ENCODE measurements at regions not wholly inside any gene's neighbourhood (a gene's known extent, or its start where the extent isn't known, plus 50 kb on each side); places are given as distances from the start of the nearest gene placed in this dataset.

DNA sequence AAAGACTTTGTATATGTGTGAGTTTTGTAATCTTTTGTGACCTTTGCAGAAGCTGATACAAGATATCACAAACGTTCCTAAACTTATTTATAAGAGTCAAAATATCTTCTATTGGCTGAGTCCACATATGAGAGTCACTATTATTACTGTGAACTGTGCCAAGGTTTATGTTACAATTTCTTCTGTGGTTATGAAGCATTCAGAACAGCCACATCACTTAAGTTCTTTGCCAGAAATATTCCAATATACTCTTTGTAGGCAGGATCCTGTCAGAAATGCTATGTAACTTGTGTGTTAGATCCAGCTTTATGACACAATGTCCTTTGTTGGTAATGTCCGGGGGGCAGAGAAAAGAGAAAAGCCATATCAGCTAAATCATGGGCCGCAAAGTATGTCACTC, 1030.3 kb upstream of the AMELY start:
- TF ChIP-seq, protein P1, sequence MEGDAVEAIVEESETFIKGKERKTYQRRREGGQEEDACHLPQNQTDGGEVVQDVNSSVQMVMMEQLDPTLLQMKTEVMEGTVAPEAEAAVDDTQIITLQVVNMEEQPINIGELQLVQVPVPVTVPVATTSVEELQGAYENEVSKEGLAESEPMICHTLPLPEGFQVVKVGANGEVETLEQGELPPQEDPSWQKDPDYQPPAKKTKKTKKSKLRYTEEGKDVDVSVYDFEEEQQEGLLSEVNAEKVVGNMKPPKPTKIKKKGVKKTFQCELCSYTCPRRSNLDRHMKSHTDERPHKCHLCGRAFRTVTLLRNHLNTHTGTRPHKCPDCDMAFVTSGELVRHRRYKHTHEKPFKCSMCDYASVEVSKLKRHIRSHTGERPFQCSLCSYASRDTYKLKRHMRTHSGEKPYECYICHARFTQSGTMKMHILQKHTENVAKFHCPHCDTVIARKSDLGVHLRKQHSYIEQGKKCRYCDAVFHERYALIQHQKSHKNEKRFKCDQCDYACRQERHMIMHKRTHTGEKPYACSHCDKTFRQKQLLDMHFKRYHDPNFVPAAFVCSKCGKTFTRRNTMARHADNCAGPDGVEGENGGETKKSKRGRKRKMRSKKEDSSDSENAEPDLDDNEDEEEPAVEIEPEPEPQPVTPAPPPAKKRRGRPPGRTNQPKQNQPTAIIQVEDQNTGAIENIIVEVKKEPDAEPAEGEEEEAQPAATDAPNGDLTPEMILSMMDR (IDR thresholded peaks at IDR 0.05) = no peak
- TF ChIP-seq POLR2AphosphoS5 (IDR thresholded peaks at IDR 0.05) = no peak

Measured in breast epithelium (tissue), 3 donors.